ENCODE measurements at regions not wholly inside any gene's neighbourhood (a gene's known extent, or its start where the extent isn't known, plus 50 kb on each side); places are given as distances from the start of the nearest gene placed in this dataset.

- no peak overlapping the region for H3K4me3 ChIP-seq (replicated peaks in 1 of 4; ENCODE audit: control extremely low read depth in 1 of 4, insufficient read depth in 1 of 4, low read depth in 3 of 4, low read length in 4 of 4)
- H3K9me3 ChIP-seq (ENCODE audit: control insufficient read depth, insufficient read depth, low read depth, low read length), result no peaks in the 10 kb centered on the region
- no peak for TF ChIP-seq CTCF (conservative IDR thresholded peaks at IDR 0.05 in 1 of 2, IDR thresholded peaks at IDR 0.05 in 1 of 2; ENCODE audit: low read depth in 1 of 2, low read length in 2 of 2)
- no peak for TF ChIP-seq EZH2 (IDR thresholded peaks at IDR 0.05; ENCODE audit: low read length, missing control alignments)
- H3K9ac ChIP-seq (ENCODE audit: insufficient read depth, low read length), result no peak overlapping the region
- no peaks in the 10 kb centered on the region for H3K27me3 ChIP-seq (ENCODE audit: control insufficient read depth, insufficient read depth, low read length)
- no peak overlapping the region for H2AFZ ChIP-seq (ENCODE audit: low read length)
- no peaks in the 10 kb centered on the region for H4K20me1 ChIP-seq (ENCODE audit: control insufficient read depth, extremely low read depth, insufficient read depth, low read length)
- no peaks in the 10 kb centered on the region for H3K36me3 ChIP-seq (ENCODE audit: control insufficient read depth, insufficient read depth, low read length)
- H3K4me1 ChIP-seq (ENCODE audit: control insufficient read depth, extremely low read depth, insufficient read depth, low read length), result no peaks in the 10 kb centered on the region
- no peaks in the 10 kb centered on the region for H3K79me2 ChIP-seq (ENCODE audit: control insufficient read depth, insufficient read depth, low read length)
- no peak overlapping the region for H3K27ac ChIP-seq (ENCODE audit: insufficient read depth, low read length)
- no peak overlapping the region for H3K4me2 ChIP-seq (ENCODE audit: extremely low read depth, insufficient read depth, low read length)
- DNase-seq (ENCODE audit: low read depth in 2 of 2), result no peak
These were observed 109.7 kb upstream of the CTNNB1 start for GRCh38 chr3:41089566-41089965.

DNA sequence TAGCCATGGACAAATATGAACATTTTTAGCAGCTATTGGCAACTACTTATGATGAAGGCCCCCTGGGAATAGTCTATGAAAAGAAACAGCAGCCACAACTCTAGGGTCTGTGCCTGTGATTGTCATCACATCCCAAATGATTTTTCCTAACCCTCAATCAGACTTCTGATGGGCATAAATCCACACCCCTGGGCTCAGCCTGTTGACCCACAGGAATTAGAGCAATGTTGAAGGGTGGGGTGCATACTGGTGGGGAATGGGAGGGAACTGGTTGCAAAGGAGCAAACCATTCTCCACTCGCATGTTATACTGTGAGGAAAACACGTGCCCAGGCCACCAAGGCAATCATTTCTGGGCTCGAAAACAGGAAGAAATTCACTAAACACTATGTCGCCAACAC, 106.5 kb upstream of the CTNNB1 start:
- H4K20me1 ChIP-seq (ENCODE audit: control insufficient read depth, extremely low read depth, insufficient read depth, low read length), result no peaks in the 10 kb centered on the region
- no peaks in the 10 kb centered on the region for H3K4me1 ChIP-seq (ENCODE audit: control insufficient read depth, extremely low read depth, insufficient read depth, low read length)
- H3K36me3 ChIP-seq (ENCODE audit: control insufficient read depth, insufficient read depth, low read length), result no peaks in the 10 kb centered on the region
- H3K4me3 ChIP-seq (replicated peaks in 1 of 4; ENCODE audit: control extremely low read depth in 1 of 4, insufficient read depth in 1 of 4, low read depth in 3 of 4, low read length in 4 of 4), result no peak overlapping the region
- H3K79me2 ChIP-seq (ENCODE audit: control insufficient read depth, insufficient read depth, low read length), result no peaks in the 10 kb centered on the region
- H3K9ac ChIP-seq (ENCODE audit: insufficient read depth, low read length), result no peak overlapping the region
- DNase-seq (ENCODE audit: low read depth in 2 of 2), result no peak
- TF ChIP-seq EZH2 (IDR thresholded peaks at IDR 0.05; ENCODE audit: low read length, missing control alignments) (no peak), CTCF (conservative IDR thresholded peaks at IDR 0.05 in 1 of 2, IDR thresholded peaks at IDR 0.05 in 1 of 2; ENCODE audit: low read depth in 1 of 2, low read length in 2 of 2) (no peak)
- H2AFZ ChIP-seq (ENCODE audit: low read length), result no peak overlapping the region
- H3K27ac ChIP-seq (ENCODE audit: insufficient read depth, low read length), result no peak overlapping the region
- no peaks in the 10 kb centered on the region for H3K9me3 ChIP-seq (ENCODE audit: control insufficient read depth, insufficient read depth, low read depth, low read length)
- H3K27me3 ChIP-seq (ENCODE audit: control insufficient read depth, insufficient read depth, low read length), result no peaks in the 10 kb centered on the region
- no peak overlapping the region for H3K4me2 ChIP-seq (ENCODE audit: extremely low read depth, insufficient read depth, low read length)

GRCh38 chr3:41093476-41093875, 105.8 kb upstream of the CTNNB1 start:
- no peak for DNase-seq (ENCODE audit: low read depth in 2 of 2)
- no peak overlapping the region for H3K27ac ChIP-seq (ENCODE audit: insufficient read depth, low read length)
- H3K9ac ChIP-seq (ENCODE audit: insufficient read depth, low read length), result no peak overlapping the region
- H3K4me2 ChIP-seq (ENCODE audit: extremely low read depth, insufficient read depth, low read length), result no peak overlapping the region
- no peaks in the 10 kb centered on the region for H3K79me2 ChIP-seq (ENCODE audit: control insufficient read depth, insufficient read depth, low read length)
- H3K27me3 ChIP-seq (ENCODE audit: control insufficient read depth, insufficient read depth, low read length), result no peaks in the 10 kb centered on the region
- H3K9me3 ChIP-seq (ENCODE audit: control insufficient read depth, insufficient read depth, low read depth, low read length), result no peaks in the 10 kb centered on the region
- no peaks in the 10 kb centered on the region for H4K20me1 ChIP-seq (ENCODE audit: control insufficient read depth, extremely low read depth, insufficient read depth, low read length)
- no peak overlapping the region for H2AFZ ChIP-seq (ENCODE audit: low read length)
- TF ChIP-seq EZH2 (IDR thresholded peaks at IDR 0.05; ENCODE audit: low read length, missing control alignments) (no peak), CTCF (conservative IDR thresholded peaks at IDR 0.05 in 1 of 2, IDR thresholded peaks at IDR 0.05 in 1 of 2; ENCODE audit: low read depth in 1 of 2, low read length in 2 of 2) (no peak)
- no peak overlapping the region for H3K4me3 ChIP-seq (replicated peaks in 1 of 4; ENCODE audit: control extremely low read depth in 1 of 4, insufficient read depth in 1 of 4, low read depth in 3 of 4, low read length in 4 of 4)
- no peaks in the 10 kb centered on the region for H3K4me1 ChIP-seq (ENCODE audit: control insufficient read depth, extremely low read depth, insufficient read depth, low read length)
- H3K36me3 ChIP-seq (ENCODE audit: control insufficient read depth, insufficient read depth, low read length), result no peaks in the 10 kb centered on the region

Measured in fibroblast of lung (primary cell).